ENCODE measurements at regions not wholly inside any gene's neighbourhood (a gene's known extent, or its start where the extent isn't known, plus 50 kb on each side); places are given as distances from the start of the nearest gene placed in this dataset.

DNA sequence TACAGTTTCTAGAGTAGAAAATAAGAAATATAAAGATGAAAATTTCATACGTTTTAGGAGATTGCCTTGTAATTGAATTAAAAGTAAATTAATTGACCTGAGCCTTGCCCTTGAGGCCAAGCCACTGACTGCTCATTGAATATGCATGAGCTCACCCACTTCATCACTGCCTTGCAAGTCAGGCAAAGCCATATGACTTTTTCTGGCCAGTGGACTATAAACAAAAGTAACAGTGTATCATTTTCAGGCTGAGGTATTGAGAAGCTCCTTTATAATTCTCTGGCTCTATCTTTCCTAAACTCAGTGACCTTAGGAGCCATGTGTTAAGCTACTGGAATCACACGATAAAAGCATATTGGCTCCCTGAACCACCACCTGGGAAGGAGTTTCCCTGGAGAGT lies 369.3 kb downstream of the NUAK1 start:
- H3K36me3 ChIP-seq (replicated peaks in 1 of 2; ENCODE audit: control insufficient read depth in 1 of 2, insufficient read depth in 2 of 2, low read length in 2 of 2) = no peaks in the 10 kb centered on the region
- no peak overlapping the region for H3K4me3 ChIP-seq (replicated peaks in 1 of 3; ENCODE audit: insufficient read depth in 1 of 3, low read depth in 2 of 3, low read length in 3 of 3)
- intact Hi-C loops (cut with micrococcal nuclease; ENCODE audit: unreplicated experiment) (no loop called here), in situ Hi-C loops (cut with HindIII; ENCODE audit: extremely low pct_ligation_motif_present, low pct_unique_long_range_greater_than_20kb) (no loop called here)
- ChIA-PET CTCF (ENCODE audit: low intra/inter-chr PET ratio, low total read pairs) (no interaction called here), POLR2A (no interaction called here)
- H3K27me3 ChIP-seq (ENCODE audit: control insufficient read depth in 1 of 2, insufficient read depth in 2 of 2, low read length in 2 of 2) = no peaks in the 10 kb centered on the region
- FAIRE-seq (no peak), ATAC-seq (no peak), DNase-seq (ENCODE audit: low spot score) (no peak)
- H3K9ac ChIP-seq (ENCODE audit: insufficient read depth, low read depth, low read length) = no peak overlapping the region
- 25% methylated on average over 2 of the region's 2 CpGs for WGBS (ENCODE audit: low lambda C conversion rate)
- H3K4me1 ChIP-seq (ENCODE audit: insufficient read depth, low read length) = no peaks in the 10 kb centered on the region
- H2AFZ ChIP-seq (ENCODE audit: low read length) = no peak overlapping the region
- no peaks in the 10 kb centered on the region for H3K9me3 ChIP-seq (ENCODE audit: low read length)
- no peaks in the 10 kb centered on the region for H3K79me2 ChIP-seq (ENCODE audit: insufficient read depth, low read length)
- no peaks in the 10 kb centered on the region for H4K20me1 ChIP-seq (ENCODE audit: insufficient read depth, low read length)
- no TSS peak for BruUV-seq (replicated peaks)
- no peak overlapping the region for H3K4me2 ChIP-seq (ENCODE audit: low read depth, low read length)
- TF ChIP-seq, protein P1, sequence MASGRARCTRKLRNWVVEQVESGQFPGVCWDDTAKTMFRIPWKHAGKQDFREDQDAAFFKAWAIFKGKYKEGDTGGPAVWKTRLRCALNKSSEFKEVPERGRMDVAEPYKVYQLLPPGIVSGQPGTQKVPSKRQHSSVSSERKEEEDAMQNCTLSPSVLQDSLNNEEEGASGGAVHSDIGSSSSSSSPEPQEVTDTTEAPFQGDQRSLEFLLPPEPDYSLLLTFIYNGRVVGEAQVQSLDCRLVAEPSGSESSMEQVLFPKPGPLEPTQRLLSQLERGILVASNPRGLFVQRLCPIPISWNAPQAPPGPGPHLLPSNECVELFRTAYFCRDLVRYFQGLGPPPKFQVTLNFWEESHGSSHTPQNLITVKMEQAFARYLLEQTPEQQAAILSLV (CRISPR knock-in tag; IDR thresholded peaks at IDR 0.05; ENCODE audit: borderline replicate concordance) = no peak
- TF ChIP-seq ATAD3A (CRISPR knock-in tag; IDR thresholded peaks at IDR 0.05) (no peak), SP140L (CRISPR knock-in tag; IDR thresholded peaks at IDR 0.05; ENCODE audit: borderline replicate concordance) (no peak), NCOR1 (IDR thresholded peaks at IDR 0.05; ENCODE audit: borderline replicate concordance, low read length) (no peak), ZNF382 (CRISPR knock-in tag; IDR thresholded peaks at IDR 0.05; ENCODE audit: borderline replicate concordance) (no peak), NFATC3 (CRISPR knock-in tag; IDR thresholded peaks at IDR 0.05) (no peak), ASH2L (IDR thresholded peaks at IDR 0.05; ENCODE audit: insufficient read length, low read depth, low read length) (no peak), ZNF550 (CRISPR knock-in tag; IDR thresholded peaks at IDR 0.05; ENCODE audit: borderline replicate concordance) (no peak), ZNF564 (CRISPR knock-in tag; IDR thresholded peaks at IDR 0.05) (no peak), ZNF572 (CRISPR knock-in tag; IDR thresholded peaks at IDR 0.05) (no peak), EZH2 (conservative IDR thresholded peaks at IDR 0.05; ENCODE audit: low read depth, low read length) (no peak), ZNF530 (CRISPR knock-in tag; IDR thresholded peaks at IDR 0.05; ENCODE audit: low read depth) (no peak), EHMT2 (IDR thresholded peaks at IDR 0.05; ENCODE audit: borderline replicate concordance, low read depth, low read length) (no peak), RARG (CRISPR knock-in tag; IDR thresholded peaks at IDR 0.05; ENCODE audit: low read depth) (no peak)
- TF ChIP-seq, protein P2, sequence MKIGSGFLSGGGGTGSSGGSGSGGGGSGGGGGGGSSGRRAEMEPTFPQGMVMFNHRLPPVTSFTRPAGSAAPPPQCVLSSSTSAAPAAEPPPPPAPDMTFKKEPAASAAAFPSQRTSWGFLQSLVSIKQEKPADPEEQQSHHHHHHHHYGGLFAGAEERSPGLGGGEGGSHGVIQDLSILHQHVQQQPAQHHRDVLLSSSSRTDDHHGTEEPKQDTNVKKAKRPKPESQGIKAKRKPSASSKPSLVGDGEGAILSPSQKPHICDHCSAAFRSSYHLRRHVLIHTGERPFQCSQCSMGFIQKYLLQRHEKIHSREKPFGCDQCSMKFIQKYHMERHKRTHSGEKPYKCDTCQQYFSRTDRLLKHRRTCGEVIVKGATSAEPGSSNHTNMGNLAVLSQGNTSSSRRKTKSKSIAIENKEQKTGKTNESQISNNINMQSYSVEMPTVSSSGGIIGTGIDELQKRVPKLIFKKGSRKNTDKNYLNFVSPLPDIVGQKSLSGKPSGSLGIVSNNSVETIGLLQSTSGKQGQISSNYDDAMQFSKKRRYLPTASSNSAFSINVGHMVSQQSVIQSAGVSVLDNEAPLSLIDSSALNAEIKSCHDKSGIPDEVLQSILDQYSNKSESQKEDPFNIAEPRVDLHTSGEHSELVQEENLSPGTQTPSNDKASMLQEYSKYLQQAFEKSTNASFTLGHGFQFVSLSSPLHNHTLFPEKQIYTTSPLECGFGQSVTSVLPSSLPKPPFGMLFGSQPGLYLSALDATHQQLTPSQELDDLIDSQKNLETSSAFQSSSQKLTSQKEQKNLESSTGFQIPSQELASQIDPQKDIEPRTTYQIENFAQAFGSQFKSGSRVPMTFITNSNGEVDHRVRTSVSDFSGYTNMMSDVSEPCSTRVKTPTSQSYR (CRISPR knock-in tag; IDR thresholded peaks at IDR 0.05; ENCODE audit: borderline replicate concordance) = no peak
- TF ChIP-seq, protein P3, sequence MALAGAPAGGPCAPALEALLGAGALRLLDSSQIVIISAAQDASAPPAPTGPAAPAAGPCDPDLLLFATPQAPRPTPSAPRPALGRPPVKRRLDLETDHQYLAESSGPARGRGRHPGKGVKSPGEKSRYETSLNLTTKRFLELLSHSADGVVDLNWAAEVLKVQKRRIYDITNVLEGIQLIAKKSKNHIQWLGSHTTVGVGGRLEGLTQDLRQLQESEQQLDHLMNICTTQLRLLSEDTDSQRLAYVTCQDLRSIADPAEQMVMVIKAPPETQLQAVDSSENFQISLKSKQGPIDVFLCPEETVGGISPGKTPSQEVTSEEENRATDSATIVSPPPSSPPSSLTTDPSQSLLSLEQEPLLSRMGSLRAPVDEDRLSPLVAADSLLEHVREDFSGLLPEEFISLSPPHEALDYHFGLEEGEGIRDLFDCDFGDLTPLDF (CRISPR knock-in tag; IDR thresholded peaks at IDR 0.05) = no peak
- H3K27ac ChIP-seq (ENCODE audit: extremely low read length, insufficient read depth, low read length) = no peak overlapping the region
